Transverse colon (tissue), 4 donors: ENCODE measurements at regions not wholly inside any gene's neighbourhood (a gene's known extent, or its start where the extent isn't known, plus 50 kb on each side); places are given as distances from the start of the nearest gene placed in this dataset.

Experiments
- DNase-seq: peaks from one replicate; pipeline ENCODE4 v3.0.0-alpha.2; 2019
- H3K27ac ChIP-seq, 4 donors: fragments of 200-600 bp; sonication (generic); 2 replicates each; pipeline ENCODE4 v1.5.1; 2016 to 2018; ENCODE audit warnings: inconsistent platforms in 4 of 4
- H3K27me3 ChIP-seq: fragments of 200-600 bp; sonication (generic); 2 replicates; pipeline ENCODE4 v1.5.1; 2017; ENCODE audit warnings: inconsistent platforms
- H3K36me3 ChIP-seq, 4 donors: fragments of 200-600 bp; sonication (generic); 2 replicates each; pipeline ENCODE4 v1.5.1; 2017 to 2019; ENCODE audit warnings: inconsistent platforms in 4 of 4
- H3K4me1 ChIP-seq, 4 donors: fragments of 200-600 bp; sonication (generic); 2 replicates each; pipeline ENCODE4 v1.5.1; 2017 to 2020; ENCODE audit warnings: inconsistent platforms in 4 of 4
- H3K4me3 ChIP-seq, 4 donors: fragments of 200-600 bp; sonication (generic); 1 replicate in 1 of 4; 2 replicates in 3 of 4; pipeline versions ENCODE4 v1.5.1 to v1.6.1; 2017 to 2019; ENCODE audit warnings: inconsistent platforms in 4 of 4
- H3K9me3 ChIP-seq, 2 donors: fragments of 200-600 bp; sonication (generic); 2 replicates each; pipeline ENCODE4 v1.5.1; 2017 to 2019; ENCODE audit warnings: inconsistent platforms in 2 of 2
- CTCF ChIP-seq, 5 experiments: fragments of 200-600 bp in 3 of 5; fragments of 450-650 bp in 2 of 5; sonication (generic) in 3 of 5; IDR thresholded peaks; 1 replicate in 2 of 5; 2 replicates in 3 of 5; pipeline ENCODE4 v1.5.1; 2016 to 2017; ENCODE audit warnings: antibody characterized with exemption in 5 of 5, inconsistent platforms in 3 of 5, mild to moderate bottlenecking in 2 of 5, moderate library complexity in 1 of 5
- EP300 ChIP-seq: sonication (generic); formaldehyde crosslinking; IDR thresholded peaks from one replicate; pipeline ENCODE4 v1.6.1; 2017; ENCODE audit warnings: antibody characterized with exemption, low read depth
- POLR2A ChIP-seq: fragments of 450-650 bp; IDR thresholded peaks from one replicate; pipeline ENCODE4 v1.6.1; 2016; ENCODE audit warnings: antibody characterized with exemption, mild to moderate bottlenecking, moderate library complexity
- POLR2AphosphoS5 ChIP-seq, 3 donors: sonication (generic); formaldehyde crosslinking; IDR thresholded peaks; one replicate each; pipeline ENCODE4 v1.6.1; 2016; ENCODE audit warnings: antibody characterized with exemption in 3 of 3
- WGBS, 2 donors: methylation state at CpG; one replicate each; pipeline ENCODE4 v1.1.5; 2018; ENCODE audit warnings: low coverage in 1 of 2; 5-methylcytosine and 5-hydroxymethylcytosine counted together
- in situ Hi-C, 4 donors: fragments of 200-750 bp; cut with MboI; loops; one replicate each; pipeline versions ENCODE4 v1.15.0 to v1.15.1; 2017; ENCODE audit warnings: low sequenced_read_pairs in 3 of 4, low pct_ligation_motif_present in 1 of 4, low pct_unique_long_range_greater_than_20kb in 1 of 4
- intact Hi-C: fragments of 100-400 bp; cut with DNase I; formaldehyde crosslinking; loops from one replicate; pipeline ENCODE4 v1.15.1; 2023; ENCODE audit warnings: low total_unique reads

GRCh38 chr2:106579750-106580197 lies 92.6 kb downstream of the CD8B2 start:
- peaks cover 39% of the 10 kb centered on the region for H3K27me3 ChIP-seq
- WGBS, 2 donors = 61 to 64% methylated on average over 4 to 9 of the region's 9 CpGs
- intact Hi-C loops = no loop called here
- peaks cover 2 to 8% (median 5%) of the 10 kb centered on the region in 4 donors for H3K4me1 ChIP-seq
- H3K36me3 ChIP-seq = no peaks in the 10 kb centered on the region
- no peak for DNase-seq
- in situ Hi-C loops = loop anchor here in 1 of 4 donors (25.0 kb wide), 1 partner anchor 467 kb away; no protein-coding TSS in a partner anchor
- TF ChIP-seq POLR2AphosphoS5 (IDR thresholded peaks at IDR 0.05) = no peak
- no peak for TF ChIP-seq EP300
- no peak for TF ChIP-seq POLR2A
- TF ChIP-seq CTCF (IDR thresholded peaks at IDR 0.05) = no peak
- H3K9me3 ChIP-seq = no peaks in the 10 kb centered on the region
- H3K4me3 ChIP-seq = no peak overlapping the region
- no peak overlapping the region for H3K27ac ChIP-seq

- H3K4me1 ChIP-seq = peaks cover 2 to 8% (median 5%) of the 10 kb centered on the region in 4 donors
- intact Hi-C loops (no loop called here), in situ Hi-C loops (loop anchor here in 1 of 4 donors (25.0 kb wide), 1 partner anchor 468 kb away; no protein-coding TSS in a partner anchor)
- DNase-seq = no peak
- WGBS, 2 donors = 87% methylated on average over 5 of the region's 5 CpGs; no CpG with 5 or more reads in 1 of the 2 donors
- peaks cover 39% of the 10 kb centered on the region for H3K27me3 ChIP-seq
- H3K9me3 ChIP-seq = no peaks in the 10 kb centered on the region
- no peak overlapping the region for H3K27ac ChIP-seq
- TF ChIP-seq POLR2AphosphoS5 (IDR thresholded peaks at IDR 0.05) = no peak
- no peak for TF ChIP-seq CTCF (IDR thresholded peaks at IDR 0.05)
- no peak for TF ChIP-seq POLR2A
- no peak for TF ChIP-seq EP300
- no peak overlapping the region for H3K4me3 ChIP-seq
- no peaks in the 10 kb centered on the region for H3K36me3 ChIP-seq
These were observed 93.1 kb downstream of the CD8B2 start for GRCh38 chr2:106580241-106580640.

GRCh38 chr2:106581328-106581727 lies 94.2 kb downstream of the CD8B2 start:
- Histone ChIP-seq H3K4me3 (no peak overlapping the region), H3K27me3 (peaks cover 39% of the 10 kb centered on the region), H3K4me1 (peaks cover 2 to 8% (median 5%) of the 10 kb centered on the region in 4 donors), H3K36me3 (no peaks in the 10 kb centered on the region), H3K9me3 (no peaks in the 10 kb centered on the region), H3K27ac (no peak overlapping the region)
- intact Hi-C loops (no loop called here), in situ Hi-C loops (loop anchor here in 1 of 4 donors (25.0 kb wide), 1 partner anchor 469 kb away; no protein-coding TSS in a partner anchor)
- 87 to 90% methylated on average over 2 to 7 of the region's 7 CpGs for WGBS, 2 donors
- DNase-seq = no peak
- TF ChIP-seq POLR2AphosphoS5 (IDR thresholded peaks at IDR 0.05) (no peak), EP300 (no peak), CTCF (IDR thresholded peaks at IDR 0.05) (no peak), POLR2A (no peak)

- H3K9me3 ChIP-seq = no peaks in the 10 kb centered on the region
- intact Hi-C loops = no loop called here
- H3K4me1 ChIP-seq = peaks cover 2 to 8% (median 5%) of the 10 kb centered on the region in 4 donors
- H3K4me3 ChIP-seq = peak overlapping the region in 2 of 4 donors; percentile 17 to 42
- in situ Hi-C loops = loop anchor here in 1 of 4 donors (25.0 kb wide), 1 partner anchor 469 kb away; no protein-coding TSS in a partner anchor
- DNase-seq = no peak
- WGBS, 2 donors = 22 to 30% methylated on average over 3 of the region's 3 CpGs
- H3K27me3 ChIP-seq = peaks cover 39% of the 10 kb centered on the region
- no peak overlapping the region for H3K27ac ChIP-seq
- H3K36me3 ChIP-seq = no peaks in the 10 kb centered on the region
- TF ChIP-seq POLR2A (no peak), EP300 (no peak)
These were observed 94.6 kb downstream of the CD8B2 start for GRCh38 chr2:106581755-106582147.
